G401 (cell line): ENCODE measurements at regions not wholly inside any gene's neighbourhood (a gene's known extent, or its start where the extent isn't known, plus 50 kb on each side); places are given as distances from the start of the nearest gene placed in this dataset.
"Not testable (repeated sequence)": the region's sequence is repeated elsewhere in the genome, so short reads cannot be mapped to it uniquely, and the experiment has no call there.

Experiments
- DNase-seq: peaks from one replicate; pipeline ENCODE4 v3.0.0-alpha.2; 2015; ENCODE audit warnings: low spot score
- in situ Hi-C: cut with HindIII; loops from 2 replicates; pipeline ENCODE4 v1.10.0; 2016; ENCODE audit warnings: low sequenced_read_pairs, mixed read lengths

- in situ Hi-C loops, result no loop called here
- no peak for DNase-seq
Observed at GRCh38 chr18:64713284-64713683, 564.4 kb upstream of the LINC00305 start.

GRCh38 chr18:64712035-64712434 lies 563.1 kb upstream of the LINC00305 start:
- DNase-seq, result no peak
- in situ Hi-C loops, result no loop called here

- in situ Hi-C loops, result no loop called here
- no peak for DNase-seq
Observed at GRCh38 chr18:64710105-64710861, 561.4 kb upstream of the LINC00305 start.

- DNase-seq, result no peak
- in situ Hi-C loops, result no loop called here
Observed at GRCh38 chr18:64707052-64707451, 558.2 kb upstream of the LINC00305 start.

DNA sequence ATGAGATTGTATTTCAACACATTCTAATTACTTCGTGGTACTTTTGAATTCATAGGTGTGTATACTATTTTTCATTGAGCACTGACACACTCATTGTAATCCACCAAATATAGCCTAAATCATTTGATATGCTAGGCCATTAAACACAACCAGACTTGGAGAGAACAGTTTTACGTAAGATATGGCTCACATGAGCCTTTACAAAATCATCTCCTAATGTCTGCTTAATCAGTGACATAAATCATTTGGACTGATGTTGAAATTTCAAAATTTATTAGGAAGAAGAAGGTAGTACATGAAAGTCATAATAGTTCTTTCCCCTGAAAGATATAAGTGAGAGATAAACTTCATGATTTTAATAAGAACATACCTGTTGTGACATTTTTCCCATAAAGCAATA lies 550.2 kb upstream of the LINC00305 start:
- in situ Hi-C loops, result no loop called here
- DNase-seq, result no peak

DNA sequence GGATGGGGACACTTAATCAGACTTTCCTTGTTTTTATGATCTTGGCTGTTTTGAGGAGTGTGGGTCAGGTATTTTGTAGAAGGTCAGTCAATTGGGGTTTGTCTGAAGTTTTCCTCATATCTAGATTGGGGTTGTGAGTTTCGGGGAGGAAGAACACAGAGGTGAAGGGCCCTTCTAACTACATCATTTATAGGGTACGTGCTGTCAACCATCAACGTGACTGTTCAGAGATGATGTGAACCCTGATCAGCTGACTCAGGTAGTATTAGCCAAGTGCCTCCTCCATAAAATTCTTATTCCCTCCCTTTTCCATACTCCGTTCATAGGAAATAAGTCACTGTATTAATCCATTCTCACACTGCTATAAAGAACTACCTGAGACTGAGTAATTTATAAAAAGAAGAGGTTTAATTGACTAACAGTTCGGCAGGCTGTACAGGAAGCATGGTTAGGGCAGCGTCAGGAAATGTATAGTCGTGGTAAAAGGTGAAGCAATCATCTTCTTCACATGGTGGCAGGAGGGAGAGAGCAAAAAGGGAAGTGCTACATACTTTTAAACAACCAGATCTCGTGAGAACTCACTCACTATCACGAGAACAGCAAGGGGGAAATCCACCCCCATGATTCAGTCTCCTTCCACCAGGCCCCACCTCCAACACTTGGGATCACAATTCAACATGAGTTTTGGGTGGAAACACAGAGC lies 547.1 kb upstream of the LINC00305 start:
- in situ Hi-C loops, result no loop called here
- DNase-seq, result no peak

GRCh38 chr18:64693766-64694165 lies 544.9 kb upstream of the LINC00305 start:
- in situ Hi-C loops, result no loop called here
- DNase-seq, result no peak

DNA sequence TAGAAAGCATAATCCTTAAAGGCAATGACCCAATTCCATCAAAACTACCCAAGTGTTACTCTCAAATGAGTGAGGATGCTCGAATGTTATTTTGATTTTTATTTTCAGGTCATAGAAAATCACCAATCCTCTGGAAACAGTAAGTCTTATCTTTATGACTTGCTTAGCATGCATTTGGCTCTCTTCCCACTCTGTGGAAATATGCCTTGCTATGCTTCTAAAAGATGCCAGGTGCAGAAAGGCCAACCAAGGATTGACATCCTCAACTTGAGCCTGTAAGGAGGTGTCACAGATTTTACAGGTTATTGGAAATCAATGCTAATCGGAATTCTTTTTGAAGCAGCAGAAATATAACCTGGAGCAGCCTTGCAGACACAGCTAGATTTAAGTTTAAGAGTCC lies 543.9 kb upstream of the LINC00305 start:
- no peak for DNase-seq
- in situ Hi-C loops, result no loop called here

DNA sequence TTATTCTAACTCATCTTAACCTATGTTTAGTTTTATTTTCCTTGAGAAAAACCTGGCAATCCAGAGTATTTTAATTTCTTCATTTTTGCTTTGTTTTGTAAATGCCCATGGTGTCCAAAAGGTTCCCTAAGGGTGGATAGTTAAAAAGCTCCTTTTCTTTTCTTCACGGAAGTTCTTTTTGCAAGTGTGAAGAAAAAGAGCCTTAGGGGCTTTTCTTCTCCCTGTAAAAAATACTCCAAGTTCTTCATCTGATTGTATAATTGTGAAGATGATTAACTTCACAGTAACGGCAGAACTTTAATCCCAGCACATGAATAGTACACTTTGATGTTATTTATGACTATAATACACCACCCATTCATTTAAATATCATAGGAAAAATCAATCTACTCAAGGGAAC lies 530.2 kb upstream of the LINC00305 start:
- in situ Hi-C loops, result no loop called here

GRCh38 chr18:64678048-64678447 lies 529.2 kb upstream of the LINC00305 start:
- no peak for DNase-seq

More for the DNA sequence above, 530.2 kb upstream of the LINC00305 start:
- no peak for DNase-seq

GRCh38 chr18:64674694-64675093 lies 525.8 kb upstream of the LINC00305 start:
- in situ Hi-C loops, result no loop called here
- DNase-seq, result no peak

More at GRCh38 chr18:64678048-64678447, 529.2 kb upstream of the LINC00305 start:
- in situ Hi-C loops, result no loop called here

- in situ Hi-C loops, DNase-seq: not testable (repeated sequence)
Observed at GRCh38 chr18:64671293-64671692, 522.4 kb upstream of the LINC00305 start.

- in situ Hi-C loops, result no loop called here
- no peak for DNase-seq
Observed at GRCh38 chr18:64668461-64668962, 519.6 kb upstream of the LINC00305 start.

DNA sequence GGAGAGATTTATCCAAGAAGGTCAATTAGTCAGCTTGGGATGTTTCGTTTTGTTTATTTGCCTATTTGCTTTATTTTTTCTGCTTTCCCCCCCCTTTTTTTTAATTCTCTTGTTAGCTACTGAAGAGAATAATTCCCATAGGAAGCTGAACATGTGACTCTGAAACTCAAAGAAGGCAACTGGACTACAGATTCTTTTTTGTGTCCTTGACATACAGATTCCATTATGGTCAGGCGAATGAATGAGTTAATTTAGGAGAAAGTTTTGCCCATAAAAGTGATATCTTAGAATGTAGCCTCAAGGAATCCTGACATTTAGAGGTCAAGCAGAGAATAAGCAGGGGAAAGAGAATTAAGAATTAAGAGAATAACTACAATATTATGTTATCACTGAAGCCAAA lies 514.2 kb upstream of the LINC00305 start:
- DNase-seq, result no peak
- in situ Hi-C loops, result no loop called here

DNA sequence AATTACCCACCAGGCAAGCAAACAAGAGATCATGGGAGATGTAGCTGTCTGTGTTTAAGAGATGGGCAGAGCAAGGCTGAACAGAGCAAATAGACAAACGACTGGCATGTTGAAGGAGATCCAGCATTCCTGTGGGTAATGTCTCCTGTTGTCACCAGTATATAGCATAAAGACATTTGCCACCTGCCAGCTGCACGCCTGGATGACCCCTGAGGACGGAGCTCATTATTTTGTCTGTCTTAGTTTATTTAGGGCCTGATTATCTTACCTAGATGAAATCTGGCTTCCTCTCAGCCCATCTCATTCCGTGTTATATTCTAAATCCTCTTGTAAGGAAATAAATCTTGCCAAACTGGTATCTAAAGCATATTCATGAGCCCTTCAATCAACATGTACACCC lies 510.3 kb upstream of the LINC00305 start:
- no peak for DNase-seq
- in situ Hi-C loops, result no loop called here

DNA sequence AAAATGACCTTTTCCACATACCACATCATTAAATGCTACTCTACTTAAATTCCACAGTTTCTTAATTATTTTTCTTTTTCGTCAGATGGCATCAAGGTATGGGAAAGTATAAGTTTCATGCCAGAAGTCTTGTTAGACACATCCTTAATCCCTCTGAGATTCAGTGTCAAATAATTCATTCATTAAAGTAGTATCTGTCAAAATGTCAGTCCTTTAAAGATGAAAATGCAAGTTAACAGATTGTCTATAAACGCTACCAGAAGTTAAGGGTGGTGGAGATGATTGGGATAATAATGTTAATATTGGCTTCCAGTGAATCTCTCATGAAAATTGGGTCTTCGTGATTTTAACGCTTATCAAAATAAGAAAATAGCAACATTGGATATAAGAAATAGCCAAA lies 504.2 kb upstream of the LINC00305 start:
- no peak for DNase-seq
- in situ Hi-C loops, result no loop called here

DNA sequence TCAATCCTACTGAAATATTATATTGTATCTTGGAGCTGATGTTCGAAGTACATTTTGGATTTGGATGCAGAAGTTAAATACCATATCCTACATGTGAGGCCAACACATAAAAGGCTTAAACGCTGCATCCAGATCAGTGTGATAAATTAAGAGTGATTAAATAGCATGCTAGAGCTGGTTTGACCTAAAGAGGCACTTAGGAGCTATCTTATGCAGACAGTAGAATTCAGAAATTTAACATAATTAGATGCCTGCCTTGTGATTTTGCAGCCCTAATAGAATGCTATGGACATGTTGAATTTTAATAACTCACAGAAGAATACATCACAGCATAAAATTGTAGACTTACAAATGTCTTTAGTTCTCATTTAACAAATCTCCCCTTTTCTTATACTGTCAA lies 501.2 kb upstream of the LINC00305 start:
- in situ Hi-C loops, result no loop called here
- no peak for DNase-seq

GRCh38 chr18:64645753-64646152 lies 496.9 kb upstream of the LINC00305 start:
- in situ Hi-C loops, result no loop called here
- no peak for DNase-seq

GRCh38 chr18:64639536-64639935 lies 490.6 kb upstream of the LINC00305 start:
- DNase-seq, result no peak
- in situ Hi-C loops, result no loop called here

GRCh38 chr18:64620971-64621560 lies 472.2 kb upstream of the LINC00305 start:
- in situ Hi-C loops, result no loop called here
- DNase-seq, result no peak
